Large intestine (tissue), 3 donors: ENCODE measurements at regions not wholly inside any gene's neighbourhood (a gene's known extent, or its start where the extent isn't known, plus 50 kb on each side); places are given as distances from the start of the nearest gene placed in this dataset.
A peak's percentile ranks its signal among the peaks of the same experiment; 100 is the strongest.
"Not testable (repeated sequence)": the region's sequence is repeated elsewhere in the genome, so short reads cannot be mapped to it uniquely, and the experiment has no call there.

Source experiments
- DNase-seq, 2 donors: peaks; one replicate each; pipeline versions ENCODE4 v3.0.0 to v3.0.0-alpha.2; 2013
- H3K27ac ChIP-seq: one replicate; pipeline ENCODE4 v1.5.1; 2013; ENCODE audit warnings: low read length
- H3K27me3 ChIP-seq: 2 replicates; pipeline ENCODE4 v1.6.1; 2013; ENCODE audit warnings: low read length; ENCODE audit not compliant: control insufficient read depth, insufficient read depth
- H3K36me3 ChIP-seq: 2 replicates; pipeline ENCODE4 v1.6.1; 2013; ENCODE audit warnings: low read length; ENCODE audit not compliant: control insufficient read depth, insufficient read depth
- H3K4me1 ChIP-seq: one replicate; pipeline ENCODE4 v1.6.1; 2013; ENCODE audit warnings: low read length; ENCODE audit not compliant: control insufficient read depth, insufficient read depth
- H3K4me3 ChIP-seq: one replicate; pipeline ENCODE4 v1.5.1; 2013; ENCODE audit warnings: low read length
- H3K9me3 ChIP-seq: one replicate; pipeline ENCODE4 v1.6.1; 2013; ENCODE audit warnings: mild to moderate bottlenecking, low read depth, low read length, moderate library complexity; ENCODE audit not compliant: control insufficient read depth
- WGBS: methylation state at CpG from one replicate; pipeline ENCODE4 v1.1.5; 2013; ENCODE audit warnings: low lambda C conversion rate; ENCODE audit not compliant: insufficient coverage; 5-methylcytosine and 5-hydroxymethylcytosine counted together

- not testable (repeated sequence) for H3K9me3 ChIP-seq, H3K27me3 ChIP-seq, H3K4me3 ChIP-seq, DNase-seq, H3K36me3 ChIP-seq, H3K4me1 ChIP-seq, H3K27ac ChIP-seq
These were observed 50.4 kb upstream of the B3GAT2 start for GRCh38 chr6:71007298-71007697.

- DNase-seq = no peak
- Histone ChIP-seq H3K36me3 (no peaks in the 10 kb centered on the region), H3K27ac (no peak overlapping the region), H3K9me3 (no peaks in the 10 kb centered on the region), H3K4me1 (no peaks in the 10 kb centered on the region), H3K27me3 (no peaks in the 10 kb centered on the region), H3K4me3 (no peak overlapping the region)
- WGBS = no CpG with 5 or more reads among the region's 1 CpG
These were observed 55.1 kb upstream of the B3GAT2 start for GRCh38 chr6:71011871-71012371.

- H3K4me3 ChIP-seq = no peak overlapping the region
- H3K36me3 ChIP-seq = no peaks in the 10 kb centered on the region
- no peaks in the 10 kb centered on the region for H3K9me3 ChIP-seq
- H3K27me3 ChIP-seq = no peaks in the 10 kb centered on the region
- DNase-seq = peak; percentile 20 to 35
- no peaks in the 10 kb centered on the region for H3K4me1 ChIP-seq
- H3K27ac ChIP-seq = no peak overlapping the region
- 10% methylated on average over 2 of the region's 5 CpGs for WGBS
These were observed 56.1 kb upstream of the B3GAT2 start for GRCh38 chr6:71012866-71013469.

- Histone ChIP-seq H3K4me1 (no peaks in the 10 kb centered on the region), H3K9me3 (no peaks in the 10 kb centered on the region), H3K27me3 (no peaks in the 10 kb centered on the region), H3K27ac (no peak overlapping the region), H3K36me3 (no peaks in the 10 kb centered on the region), H3K4me3 (no peak overlapping the region)
- DNase-seq = no peak
These were observed 58.5 kb upstream of the B3GAT2 start for GRCh38 chr6:71015392-71015791.

- H3K27ac ChIP-seq = no peak overlapping the region
- no peaks in the 10 kb centered on the region for H3K36me3 ChIP-seq
- no peak for DNase-seq
- H3K4me3 ChIP-seq = no peak overlapping the region
- no CpG with 5 or more reads among the region's 7 CpGs for WGBS
- H3K27me3 ChIP-seq = no peaks in the 10 kb centered on the region
- H3K9me3 ChIP-seq = no peaks in the 10 kb centered on the region
- no peaks in the 10 kb centered on the region for H3K4me1 ChIP-seq
These were observed 71.5 kb upstream of the B3GAT2 start for GRCh38 chr6:71028236-71028876.

GRCh38 chr6:71028877-71029252 lies 72.0 kb upstream of the B3GAT2 start:
- H3K27ac ChIP-seq = no peak overlapping the region
- H3K27me3 ChIP-seq = no peaks in the 10 kb centered on the region
- no peak overlapping the region for H3K4me3 ChIP-seq
- no peaks in the 10 kb centered on the region for H3K9me3 ChIP-seq
- WGBS = no CpG with 5 or more reads among the region's 4 CpGs
- H3K36me3 ChIP-seq = no peaks in the 10 kb centered on the region
- no peak for DNase-seq
- no peaks in the 10 kb centered on the region for H3K4me1 ChIP-seq

- Histone ChIP-seq H3K9me3 (no peaks in the 10 kb centered on the region), H3K27ac (no peak overlapping the region), H3K36me3 (no peaks in the 10 kb centered on the region), H3K27me3 (no peaks in the 10 kb centered on the region), H3K4me3 (no peak overlapping the region), H3K4me1 (no peaks in the 10 kb centered on the region)
- DNase-seq = no peak
These were observed 72.7 kb upstream of the B3GAT2 start for GRCh38 chr6:71029555-71029954.

- no peak for DNase-seq
- Histone ChIP-seq H3K4me1 (no peaks in the 10 kb centered on the region), H3K9me3 (no peaks in the 10 kb centered on the region), H3K36me3 (no peaks in the 10 kb centered on the region), H3K27me3 (no peaks in the 10 kb centered on the region), H3K4me3 (no peak overlapping the region), H3K27ac (no peak overlapping the region)
- no CpG with 5 or more reads among the region's 4 CpGs for WGBS
These were observed 75.1 kb upstream of the B3GAT2 start for GRCh38 chr6:71031912-71032311.

- Histone ChIP-seq H3K36me3 (no peaks in the 10 kb centered on the region), H3K27me3 (no peaks in the 10 kb centered on the region), H3K27ac (no peak overlapping the region), H3K9me3 (no peaks in the 10 kb centered on the region), H3K4me3 (no peak overlapping the region), H3K4me1 (no peaks in the 10 kb centered on the region)
- no CpG with 5 or more reads among the region's 1 CpG for WGBS
- DNase-seq = no peak
These were observed 76.3 kb upstream of the B3GAT2 start for GRCh38 chr6:71033171-71033570.

- no peak overlapping the region for H3K27ac ChIP-seq
- no peaks in the 10 kb centered on the region for H3K9me3 ChIP-seq
- no peaks in the 10 kb centered on the region for H3K36me3 ChIP-seq
- WGBS = no CpG with 5 or more reads among the region's 4 CpGs
- no peaks in the 10 kb centered on the region for H3K4me1 ChIP-seq
- no peaks in the 10 kb centered on the region for H3K27me3 ChIP-seq
- no peak overlapping the region for H3K4me3 ChIP-seq
- no peak for DNase-seq
These were observed 77.0 kb upstream of the B3GAT2 start for GRCh38 chr6:71033890-71034289.
